ELF-1 (cell line): ENCODE measurements at regions not wholly inside any gene's neighbourhood (a gene's known extent, or its start where the extent isn't known, plus 50 kb on each side); places are given as distances from the start of the nearest gene placed in this dataset.

Source experiments
- DNase-seq: peaks from one replicate; pipeline ENCODE4 v3.0.0-alpha.2; 2016; ENCODE audit warnings: low read depth, low spot score

GRCh38 chr16:80300876-80301275 lies 239.9 kb upstream of the DYNLRB2 start:
- no peak for DNase-seq

DNA sequence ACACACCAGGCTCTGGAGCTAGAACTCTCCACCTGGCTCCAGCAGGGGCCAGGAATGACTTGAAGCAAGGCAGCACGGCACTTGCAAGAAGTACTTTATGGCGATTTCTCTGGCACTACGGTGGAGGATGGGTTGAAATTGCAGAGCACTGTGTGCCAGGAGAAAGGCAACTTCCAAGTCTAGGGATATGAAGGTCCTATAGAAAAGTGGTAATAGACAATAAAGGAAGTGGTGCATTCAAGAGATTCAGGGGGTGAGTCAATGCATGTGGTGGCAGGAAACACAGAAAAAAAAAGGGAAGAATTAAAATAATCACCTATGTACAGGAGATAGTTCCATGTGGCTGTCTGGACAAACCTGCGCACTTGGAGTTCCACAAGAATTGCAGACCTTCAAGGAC lies 240.3 kb upstream of the DYNLRB2 start:
- DNase-seq: no peak

GRCh38 chr16:80299416-80299815 lies 241.4 kb upstream of the DYNLRB2 start:
- DNase-seq: no peak

DNA sequence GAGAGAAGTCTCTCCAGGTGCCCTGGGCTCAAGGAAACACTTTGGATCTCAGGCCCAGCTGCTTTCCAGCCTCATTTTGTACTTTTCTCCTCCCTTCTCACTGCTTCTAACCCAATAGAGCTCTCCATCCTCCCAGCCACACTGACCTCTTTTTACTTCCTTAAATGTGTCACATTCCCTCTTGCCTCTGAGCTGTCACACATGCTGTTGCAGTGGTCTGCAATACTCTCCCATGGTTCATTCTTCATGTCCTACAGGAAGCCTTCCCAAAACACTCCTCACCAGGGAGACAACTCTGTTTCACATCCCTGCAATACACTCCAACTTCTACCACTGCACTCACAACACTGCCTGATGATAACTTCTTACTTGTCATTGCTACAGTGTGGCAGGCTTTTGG lies 242.1 kb upstream of the DYNLRB2 start:
- DNase-seq: no peak

GRCh38 chr16:80296034-80296433 lies 244.8 kb upstream of the DYNLRB2 start:
- no peak for DNase-seq

DNA sequence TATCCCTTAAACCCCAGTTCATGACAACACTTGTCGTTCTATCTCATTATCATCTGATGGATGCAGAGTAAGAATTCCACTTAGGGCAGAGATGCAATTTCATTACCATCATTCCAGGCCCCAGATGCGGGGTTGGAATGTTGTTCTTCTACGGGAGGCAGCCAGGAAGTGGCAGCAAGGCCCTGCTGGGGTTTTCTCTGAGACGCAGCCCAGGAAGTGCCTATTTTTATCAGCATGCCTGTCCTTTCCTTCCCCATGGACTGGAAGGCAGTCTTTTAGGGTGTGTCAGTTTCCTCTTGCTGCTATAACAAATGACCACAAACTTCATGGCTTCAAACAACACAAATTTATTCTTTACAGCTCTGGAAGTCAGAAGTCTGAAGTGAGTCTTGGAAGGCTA lies 246.6 kb upstream of the DYNLRB2 start:
- no peak for DNase-seq

GRCh38 chr16:80288616-80289015 lies 252.2 kb upstream of the DYNLRB2 start:
- DNase-seq: no peak

GRCh38 chr16:80287674-80288073 lies 253.1 kb upstream of the DYNLRB2 start:
- no peak for DNase-seq

DNA sequence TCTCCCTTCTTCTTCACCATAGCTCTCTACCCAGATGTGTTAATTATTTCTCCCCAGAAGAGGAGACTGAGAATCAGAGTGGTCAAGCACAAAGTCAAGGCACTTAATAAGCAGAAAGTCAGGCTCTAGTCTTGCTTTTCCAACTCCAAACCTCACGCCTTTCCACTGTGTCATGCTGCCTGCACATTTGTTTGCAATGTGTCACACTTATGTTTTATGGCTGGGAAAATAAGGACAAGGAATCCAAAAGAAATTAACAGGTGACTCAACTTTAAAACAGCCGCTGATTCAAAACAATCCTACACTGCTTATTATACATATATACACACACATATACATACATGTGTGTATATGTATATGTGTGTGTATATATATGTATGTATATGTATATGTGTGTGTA lies 255.7 kb upstream of the DYNLRB2 start:
- no peak for DNase-seq

GRCh38 chr16:80283466-80284392 lies 257.1 kb upstream of the DYNLRB2 start:
- DNase-seq: no peak

- DNase-seq: no peak
These were observed 260.2 kb upstream of the DYNLRB2 start for GRCh38 chr16:80280557-80280956.

DNA sequence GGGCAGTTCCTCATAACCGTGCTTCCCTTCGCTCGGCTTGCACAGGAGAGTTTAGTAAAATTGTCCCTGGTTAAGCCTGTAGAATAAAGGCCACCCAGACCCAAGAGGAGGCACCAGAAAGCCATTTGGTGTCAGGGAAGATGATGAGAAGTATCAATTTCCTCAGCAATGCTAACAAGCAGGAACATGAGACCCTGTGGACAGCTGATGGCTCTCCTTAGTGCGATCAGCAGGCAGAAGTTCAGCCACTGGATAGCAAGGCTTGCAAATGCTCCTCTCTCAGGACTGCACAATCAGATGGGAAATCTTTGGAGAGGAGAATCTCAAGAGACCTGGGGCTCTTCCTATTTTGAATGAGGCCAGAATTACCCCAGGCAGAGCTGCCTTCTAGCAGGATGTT lies 261.1 kb upstream of the DYNLRB2 start:
- DNase-seq: no peak

DNA sequence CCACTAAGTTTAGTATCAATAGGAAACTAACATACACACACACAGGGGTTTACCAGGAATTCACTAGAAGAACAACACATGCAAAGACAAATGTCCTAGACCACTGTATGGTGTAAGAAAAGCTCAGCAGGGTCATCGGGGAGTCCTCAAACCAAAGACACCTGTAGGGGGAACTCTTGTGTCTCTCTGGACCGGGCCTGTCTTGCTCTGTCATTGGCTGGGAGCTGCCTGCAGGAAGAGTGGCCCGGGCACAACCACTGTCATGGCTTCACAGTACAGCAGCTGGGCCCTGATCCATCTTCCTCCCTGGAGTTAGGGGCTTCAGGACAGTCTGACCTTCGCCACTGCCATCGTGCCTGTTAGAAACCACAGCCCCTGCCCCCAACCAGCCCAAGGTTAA lies 263.6 kb upstream of the DYNLRB2 start:
- DNase-seq: peak; percentile 48

DNA sequence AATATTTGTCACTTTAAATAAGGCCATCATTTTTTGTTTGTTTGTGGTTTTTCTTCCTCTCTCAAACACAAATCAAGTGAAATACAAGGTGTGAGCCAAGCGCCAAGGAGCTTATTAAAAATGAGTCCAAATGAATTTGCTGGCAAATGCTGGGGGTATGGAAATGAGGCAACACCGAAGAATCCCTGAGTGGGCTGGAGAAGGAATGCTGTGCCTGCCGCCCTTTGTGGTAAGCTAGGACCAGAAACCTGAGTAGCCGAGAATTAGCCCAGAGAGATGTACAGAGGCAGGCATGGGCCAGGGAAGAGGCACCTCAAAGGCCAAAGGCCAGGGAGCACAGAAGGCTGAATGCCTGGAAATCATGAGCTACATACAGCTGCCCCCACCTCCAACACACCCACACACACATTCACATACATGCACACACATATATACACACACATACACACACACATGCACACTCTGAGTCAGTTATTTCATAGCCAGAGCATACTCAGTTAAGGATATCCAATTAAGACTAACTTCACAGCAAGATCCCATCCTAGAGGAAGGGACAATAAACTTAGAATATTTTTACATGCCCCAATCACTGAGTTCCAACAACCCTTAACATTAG lies 266.1 kb upstream of the DYNLRB2 start:
- DNase-seq: no peak

GRCh38 chr16:80273635-80274538 lies 266.9 kb upstream of the DYNLRB2 start:
- DNase-seq: no peak

- no peak for DNase-seq
These were observed 275.0 kb upstream of the DYNLRB2 start for GRCh38 chr16:80265624-80266306.

- no peak for DNase-seq
These were observed 276.7 kb upstream of the DYNLRB2 start for GRCh38 chr16:80263848-80264694.

DNA sequence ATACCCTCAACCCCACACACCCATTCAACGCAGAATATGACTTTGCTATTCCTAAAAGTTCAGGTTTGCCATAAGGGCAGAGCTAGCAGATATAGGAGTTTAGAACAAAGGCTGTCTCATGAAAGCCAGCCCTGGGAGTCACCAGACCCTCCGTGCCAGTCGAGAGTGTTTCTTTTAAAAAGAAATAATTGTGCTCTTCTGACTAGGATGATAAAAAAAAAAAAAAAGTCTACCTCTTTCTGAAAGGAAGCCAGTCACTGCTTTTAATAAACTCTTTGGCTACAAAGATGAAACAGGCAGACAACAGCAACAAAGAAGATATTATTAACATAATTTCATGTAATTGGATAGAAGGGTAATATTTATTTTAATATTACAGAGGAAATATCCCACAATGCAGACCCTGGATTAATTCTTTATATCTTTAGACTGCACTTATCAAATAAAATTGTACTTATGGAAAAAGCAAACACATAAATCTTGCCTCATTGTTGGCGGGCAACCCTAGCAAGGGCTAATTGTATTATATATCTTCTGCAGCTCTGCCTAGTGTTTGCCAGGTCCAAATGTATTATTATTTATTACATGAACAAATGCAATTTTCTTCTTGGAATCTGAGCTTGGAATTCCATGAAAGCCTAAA lies 277.5 kb upstream of the DYNLRB2 start:
- DNase-seq: no peak

DNA sequence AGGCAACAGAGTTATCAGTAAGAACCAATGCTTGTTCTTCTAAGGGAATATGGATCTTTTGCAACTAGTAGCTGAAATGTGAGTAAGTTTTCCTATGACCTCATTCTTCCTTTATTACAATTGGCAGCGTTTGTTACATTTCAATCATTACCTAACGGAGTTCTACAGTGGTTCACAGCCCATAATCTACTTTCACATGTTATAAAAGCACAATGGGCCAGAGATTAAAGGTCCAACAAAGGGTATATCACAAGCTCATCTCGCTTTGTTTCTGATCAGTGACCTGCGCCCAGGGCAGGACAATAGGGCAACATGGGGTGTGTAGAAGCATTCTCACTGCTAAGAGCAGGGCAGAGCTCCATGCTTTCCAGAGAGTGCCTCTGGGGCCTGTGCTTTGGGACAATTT lies 279.9 kb upstream of the DYNLRB2 start:
- no peak for DNase-seq

DNA sequence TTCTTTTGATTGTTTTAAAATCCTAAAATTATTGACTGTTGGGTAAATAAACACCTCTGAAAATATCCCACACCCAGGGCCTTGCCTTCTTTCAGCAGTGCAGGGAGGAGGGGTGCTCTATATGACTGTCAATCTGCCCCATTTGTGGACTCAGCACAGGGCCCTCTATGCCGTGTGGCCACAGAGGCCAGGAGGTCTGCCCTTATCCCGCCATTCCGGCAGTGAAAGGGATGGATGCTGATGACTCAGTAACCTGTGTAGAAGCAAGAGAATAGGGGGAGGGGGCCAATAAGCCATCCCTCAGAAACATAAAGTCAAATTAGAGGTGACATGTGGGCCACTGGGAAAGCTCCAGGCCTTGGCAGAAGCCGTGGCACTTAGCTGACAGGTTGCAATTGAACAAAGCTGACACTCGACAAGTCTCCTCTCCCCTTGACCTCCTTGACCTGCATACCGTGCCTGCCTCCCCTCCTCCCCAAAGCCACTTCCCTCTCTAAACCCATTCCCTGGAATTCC lies 281.4 kb upstream of the DYNLRB2 start:
- DNase-seq: no peak
